Mucosa of gallbladder (tissue), 1 donor: ENCODE measurements at regions not wholly inside any gene's neighbourhood (a gene's known extent, or its start where the extent isn't known, plus 50 kb on each side); places are given as distances from the start of the nearest gene placed in this dataset.

Experiments
- DNase-seq: peaks from one replicate; pipeline ENCODE4 v3.0.0-alpha.2; 2020; ENCODE audit warnings: low spot score
- donor health status: DM: no; HTN: no; CAD: no.

DNA sequence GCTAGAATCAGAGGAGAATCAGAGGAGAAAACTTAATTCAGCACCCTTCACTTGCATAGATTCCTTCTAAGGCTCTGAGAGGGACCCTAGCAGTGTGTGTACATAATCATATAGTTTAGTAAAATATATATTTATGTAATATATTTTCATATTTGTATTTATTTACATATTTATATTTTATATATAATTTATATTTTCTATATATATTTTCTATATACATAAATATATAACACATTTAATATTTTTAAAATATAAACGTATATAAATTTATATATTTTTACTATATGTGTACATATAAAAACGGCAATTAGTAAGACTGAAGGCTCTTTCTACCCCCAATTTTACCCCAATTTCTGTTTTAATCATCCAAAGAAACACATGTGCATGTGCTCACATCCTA lies 80.3 kb downstream of the NXPE2 start:
- no peak for DNase-seq

DNA sequence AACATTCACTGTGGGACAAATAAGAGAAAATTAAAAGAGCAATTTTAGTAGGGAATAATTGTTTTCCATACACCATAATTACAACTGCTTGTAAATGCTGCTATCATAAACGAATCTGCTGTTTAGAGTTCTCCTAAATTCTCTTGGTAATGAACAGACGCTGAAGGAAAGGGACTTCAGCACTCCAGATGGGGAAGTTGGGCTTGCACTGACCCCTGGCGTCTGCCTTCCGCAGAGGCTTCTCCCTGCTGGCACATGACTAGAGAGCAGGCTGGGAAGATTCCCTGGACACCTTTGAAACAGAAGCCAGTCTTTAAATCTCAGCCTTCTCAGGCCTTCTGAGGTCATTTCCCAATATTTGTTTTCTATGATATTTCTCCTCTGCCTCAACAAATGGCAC lies 84.1 kb downstream of the NXPE2 start:
- peak; percentile 47 for DNase-seq

DNA sequence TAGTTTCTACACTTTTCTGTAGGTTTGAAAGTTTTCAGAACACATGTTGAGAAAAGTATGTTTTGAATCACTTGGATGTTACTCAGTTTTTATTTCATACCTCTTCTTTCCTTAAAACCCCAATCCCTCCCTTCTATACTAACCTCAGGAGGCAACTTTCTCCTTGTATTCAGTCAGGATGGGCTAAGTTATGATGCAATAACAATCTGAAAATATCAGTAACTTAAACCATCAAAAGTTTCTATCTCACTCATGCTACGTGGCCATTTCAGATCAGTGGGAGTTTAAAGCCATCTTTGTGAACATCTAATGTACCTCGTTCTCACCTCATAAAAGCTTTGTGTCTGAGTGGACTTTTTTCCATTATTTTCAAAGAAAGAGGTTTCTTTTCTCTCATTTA lies 86.2 kb downstream of the NXPE2 start:
- no peak for DNase-seq

DNA sequence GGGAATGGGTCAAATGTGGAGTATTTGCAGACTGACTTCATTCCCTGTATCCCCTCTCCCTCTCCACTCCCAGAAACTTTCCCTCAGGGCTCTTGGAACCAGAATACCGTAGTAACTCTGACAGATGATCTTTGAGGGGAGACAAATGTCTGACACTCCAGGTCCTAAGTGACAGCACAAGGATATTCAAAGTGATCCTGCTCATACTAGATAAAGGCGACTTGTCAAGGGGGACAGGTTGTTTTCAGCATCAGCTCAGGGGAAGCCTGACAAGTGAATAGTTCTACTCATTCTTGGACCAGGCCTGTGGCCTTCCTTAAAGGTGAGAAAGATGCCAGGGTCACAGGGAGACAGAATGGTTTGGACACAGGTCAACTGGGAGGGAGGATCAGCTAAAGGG lies 92.8 kb downstream of the NXPE2 start:
- DNase-seq = no peak

DNA sequence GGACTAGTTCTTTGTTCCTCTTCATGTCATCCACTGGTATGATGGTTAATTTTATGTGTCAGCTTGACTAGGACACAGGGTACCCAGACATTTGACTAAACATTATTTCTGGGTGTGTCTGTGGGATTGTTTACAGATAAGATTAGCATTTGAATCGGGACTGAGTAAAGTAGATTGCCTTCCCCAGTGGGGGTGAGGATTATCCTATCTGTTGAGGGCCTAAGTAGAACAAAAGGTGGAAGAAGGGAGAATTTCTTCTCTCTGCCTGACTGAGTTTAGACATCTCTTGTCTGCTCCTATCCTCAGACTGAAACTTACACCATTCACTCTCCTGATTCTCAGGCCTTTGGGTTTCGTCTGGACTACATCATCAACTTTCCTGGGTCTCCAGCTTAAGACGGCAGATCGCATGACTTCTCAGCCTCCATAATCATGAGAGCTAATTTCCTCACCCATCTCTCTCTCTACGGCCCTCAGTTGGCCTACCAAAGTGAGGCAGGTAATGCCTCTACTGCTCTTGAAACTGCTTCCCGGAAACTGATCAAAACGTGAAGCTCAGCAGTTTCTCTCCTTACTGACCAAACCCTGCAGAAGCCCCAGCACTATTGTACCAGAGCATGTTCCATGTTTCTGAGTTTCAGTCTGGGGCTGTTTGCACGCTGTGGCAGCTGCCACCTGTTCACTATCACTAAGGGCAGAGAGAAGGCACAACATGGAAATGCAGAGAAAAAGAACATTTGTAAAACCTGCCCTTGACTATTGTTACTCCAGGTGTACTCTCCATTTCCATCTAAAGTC lies 95.4 kb downstream of the NXPE2 start:
- DNase-seq = no peak

DNA sequence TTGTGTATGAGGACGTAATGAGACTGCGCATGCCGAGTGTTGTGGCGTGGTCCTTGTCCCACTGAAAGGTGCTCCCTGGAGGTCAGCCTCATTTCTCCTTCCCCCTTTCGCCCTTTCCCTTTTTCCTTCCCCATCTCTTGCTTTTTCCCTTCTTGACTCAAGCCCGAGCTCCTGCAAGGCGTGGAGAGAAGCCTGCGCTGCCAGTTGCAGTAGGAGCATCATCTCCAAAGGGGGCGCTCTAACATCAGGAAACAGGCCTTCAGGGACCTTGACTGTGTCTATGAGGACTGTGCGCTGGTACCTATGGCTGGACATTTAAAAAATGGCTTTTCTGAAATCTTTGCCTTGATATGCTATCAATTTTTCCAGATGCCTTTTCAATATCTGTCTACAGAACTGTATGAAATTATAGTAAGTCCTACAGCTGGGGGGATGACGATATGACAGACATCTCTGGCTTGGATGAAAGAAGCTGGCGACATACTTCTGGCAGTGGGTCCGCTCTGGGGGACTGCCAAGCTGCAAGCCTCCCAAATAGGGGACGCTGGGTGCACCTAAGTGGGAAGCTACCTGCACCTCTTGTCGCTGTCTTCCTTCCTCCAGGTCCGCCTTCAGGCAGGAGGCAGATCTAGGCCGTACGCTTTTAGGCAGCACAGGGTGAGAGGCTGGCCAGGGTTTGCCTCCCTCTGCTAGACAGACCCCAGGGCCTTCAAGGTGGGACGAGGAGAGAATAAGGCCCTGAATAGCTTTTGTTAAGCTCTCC lies 96.5 kb downstream of the NXPE2 start:
- no peak for DNase-seq

DNA sequence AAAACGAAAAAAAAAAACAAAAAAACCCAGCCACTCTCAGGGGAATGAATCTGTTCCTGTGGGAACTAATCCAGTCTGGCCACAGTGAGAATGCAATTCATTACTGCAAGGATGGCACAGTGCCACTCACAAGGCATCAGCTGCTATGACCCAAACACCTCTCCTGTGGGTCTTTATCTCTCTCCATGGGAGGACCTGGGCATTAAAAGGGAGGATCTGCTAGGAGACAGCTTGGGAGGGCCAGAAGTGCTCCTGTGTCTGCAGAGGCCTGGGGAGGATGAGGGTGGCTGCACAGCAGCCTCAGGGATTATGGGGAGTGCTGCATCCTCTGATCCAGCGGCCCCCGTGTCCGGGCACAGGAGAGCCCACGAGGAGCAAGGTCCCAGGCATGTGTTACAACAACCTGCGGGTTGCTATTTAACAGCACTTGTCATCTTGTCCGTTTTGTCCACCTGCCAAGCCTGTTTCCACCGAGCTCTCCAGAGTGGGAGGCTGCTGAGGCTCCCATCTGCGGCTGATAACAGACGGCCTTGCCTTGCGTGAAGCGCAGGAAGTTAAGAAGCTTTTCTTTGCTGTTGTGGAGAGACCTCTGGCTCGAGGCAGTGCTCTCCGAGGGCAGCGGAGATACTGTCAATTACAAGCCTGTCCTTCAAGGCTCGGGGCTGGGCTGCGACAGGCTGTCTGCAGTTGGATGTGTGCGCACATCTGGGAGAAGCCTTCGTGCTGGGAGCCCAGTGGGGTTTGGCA lies 97.7 kb downstream of the NXPE2 start:
- DNase-seq = no peak

DNA sequence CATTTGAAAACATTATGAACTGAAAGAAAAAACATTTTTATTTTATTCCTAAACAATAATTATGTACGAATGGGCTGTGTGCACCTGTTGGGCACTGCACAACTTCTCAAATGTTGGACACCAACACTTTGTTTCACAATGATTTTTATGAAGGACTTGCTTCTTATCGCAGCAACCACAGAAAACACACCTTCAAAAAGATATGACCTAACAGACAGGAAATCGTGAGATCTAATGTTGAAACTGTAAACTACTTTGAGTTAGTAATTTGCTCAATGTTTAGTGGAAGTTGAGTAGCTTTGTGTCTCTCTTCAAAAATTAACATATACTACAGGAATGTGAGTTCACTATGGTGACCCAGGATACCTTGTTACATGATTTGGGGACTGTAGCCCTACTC lies 98.6 kb downstream of the NXPE2 start:
- no peak for DNase-seq

DNA sequence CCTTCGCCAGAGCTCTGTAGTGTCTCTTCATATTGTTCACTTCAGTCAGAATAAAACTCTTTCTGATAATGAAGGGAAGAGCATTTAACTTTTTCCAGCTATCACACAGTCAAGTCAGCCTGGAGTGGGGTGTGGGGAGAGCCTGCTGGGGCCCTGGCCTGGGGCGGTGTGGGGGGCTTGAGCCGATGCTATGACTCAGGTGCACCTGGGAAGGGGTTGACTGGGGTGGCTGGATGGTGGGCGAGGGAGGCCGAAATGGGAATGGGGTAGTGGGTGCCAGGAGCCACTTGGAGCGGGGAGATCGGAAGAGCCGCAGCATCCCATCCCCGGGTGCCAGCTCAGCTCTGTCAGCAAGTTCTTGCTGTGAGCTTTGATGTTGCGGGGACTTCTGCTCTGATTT lies 100.9 kb downstream of the NXPE2 start:
- no peak for DNase-seq

DNA sequence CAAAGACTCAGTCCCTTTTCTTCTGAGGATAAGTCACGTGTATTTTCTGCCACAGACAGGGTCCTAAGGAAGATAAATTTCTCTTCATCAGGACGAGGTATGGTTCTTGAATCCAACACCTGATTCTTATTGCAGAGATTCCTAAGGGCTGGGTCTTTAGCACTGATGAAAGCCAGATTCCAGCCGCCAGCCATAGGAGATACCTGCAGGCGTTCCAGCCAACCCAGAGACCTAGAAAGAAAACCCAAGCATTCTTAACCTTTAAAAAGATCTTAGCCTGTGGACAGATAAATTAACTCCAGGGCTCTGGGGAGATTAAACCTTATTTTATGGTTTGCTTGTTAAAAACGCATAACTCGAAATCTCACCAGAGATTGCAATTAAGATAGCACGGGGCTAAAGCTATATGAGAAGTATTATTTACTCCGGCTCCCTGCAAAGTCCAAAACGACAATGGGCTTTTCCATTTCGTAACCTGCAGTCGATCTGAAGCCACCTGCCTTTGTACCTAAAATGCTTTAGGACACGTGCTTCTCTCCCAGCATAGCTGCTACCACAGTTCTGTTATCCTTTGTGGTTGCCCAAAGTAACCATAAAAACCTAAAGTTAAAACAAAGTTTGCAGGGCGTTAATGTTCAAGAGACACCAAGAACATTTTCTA lies 104.5 kb downstream of the NXPE2 start:
- no peak for DNase-seq

DNA sequence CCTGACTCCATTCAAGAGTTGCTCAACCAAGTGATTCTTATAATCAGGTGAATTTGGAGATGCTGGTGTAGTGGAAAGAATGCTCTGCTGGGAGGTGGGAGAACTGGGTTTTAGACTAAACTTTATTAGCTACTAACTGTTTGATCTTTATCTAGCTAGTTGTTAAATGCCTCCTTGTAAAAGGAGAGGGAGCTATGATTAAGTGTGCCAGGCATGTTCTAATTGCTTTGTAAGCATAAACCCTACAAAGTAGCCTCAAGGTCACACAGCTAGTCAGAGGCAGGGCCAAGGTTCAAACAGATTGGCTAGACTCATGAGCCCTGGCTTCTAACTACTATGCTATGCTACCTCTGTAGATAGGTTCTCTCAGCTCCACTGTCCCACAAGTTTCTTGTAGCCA lies 105.5 kb downstream of the NXPE2 start:
- no peak for DNase-seq

DNA sequence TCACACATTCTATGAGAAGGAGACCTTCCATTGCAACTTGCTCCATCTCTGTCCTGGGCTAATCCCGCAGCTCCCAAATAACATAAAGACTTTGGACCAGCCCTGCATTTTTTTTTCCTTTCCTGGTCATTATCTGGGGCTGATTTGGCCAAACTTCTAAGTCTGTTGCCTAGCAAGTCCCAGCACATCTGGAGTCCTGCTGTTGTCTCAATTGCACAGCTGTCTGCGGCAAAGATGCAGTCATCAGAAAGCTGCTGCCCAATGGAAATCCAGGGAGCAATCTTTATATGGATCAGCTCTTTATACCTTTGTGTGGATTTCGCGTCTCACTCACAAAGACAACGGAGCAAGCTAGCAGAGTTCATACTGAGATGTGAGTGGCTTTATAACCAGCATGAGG lies 105.9 kb downstream of the NXPE2 start:
- no peak for DNase-seq

DNA sequence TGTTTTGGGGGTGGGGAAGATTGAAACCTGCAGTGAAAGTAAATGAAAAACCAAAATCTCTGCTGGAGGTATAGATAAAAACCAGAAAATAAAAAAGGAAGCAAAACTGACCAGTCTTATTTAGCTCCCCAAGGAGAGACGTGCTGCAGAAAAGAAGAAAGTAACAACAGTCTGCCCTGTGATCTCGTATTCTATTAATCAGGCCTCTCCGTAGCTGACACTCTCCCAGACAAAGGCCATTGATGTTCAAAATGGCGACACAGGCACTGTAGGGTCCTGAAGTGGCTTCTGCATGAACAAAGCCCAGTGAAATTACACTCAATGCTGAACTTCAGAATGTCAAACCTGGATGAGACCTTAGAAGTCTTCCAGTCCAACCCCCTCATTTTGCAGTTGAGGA lies 106.6 kb downstream of the NXPE2 start:
- DNase-seq = no peak

DNA sequence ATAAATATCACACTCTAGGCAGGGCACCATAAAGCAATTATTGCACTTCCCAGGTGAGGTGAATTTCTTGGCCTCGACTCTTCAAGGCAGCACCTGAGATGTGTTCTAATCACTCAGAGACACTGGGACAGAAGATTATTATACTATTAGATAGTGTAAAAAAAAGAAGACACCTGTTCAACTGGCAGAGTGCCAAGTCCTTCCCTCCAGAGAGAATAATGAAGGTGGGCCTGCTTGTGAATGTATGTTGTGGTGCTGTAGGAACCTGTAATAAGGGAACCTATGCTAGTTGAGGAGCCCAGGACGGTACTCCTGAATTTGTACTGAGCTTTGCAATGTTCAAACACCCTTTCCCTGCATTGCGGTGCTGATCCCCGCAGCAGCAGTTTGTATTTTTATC lies 107.5 kb downstream of the NXPE2 start:
- DNase-seq = no peak

DNA sequence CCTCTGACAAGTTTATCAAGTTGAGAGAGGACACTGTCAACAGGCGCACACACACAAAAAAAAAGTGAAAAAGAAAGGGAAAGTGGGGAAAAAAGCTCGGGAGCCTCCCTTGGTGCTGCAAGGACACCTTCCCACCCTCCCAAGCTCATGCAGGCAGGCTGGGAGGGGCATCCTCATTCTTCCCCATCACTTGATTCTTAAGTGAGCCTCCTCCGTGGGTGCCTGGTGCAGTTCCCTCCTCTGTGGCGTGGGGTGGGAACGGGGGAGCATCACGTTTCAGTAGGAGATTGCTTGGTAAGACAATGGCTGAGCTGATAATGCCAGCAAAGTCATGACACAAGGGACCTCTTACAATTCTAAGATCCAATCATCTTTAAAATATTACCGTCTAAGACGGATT lies 108.8 kb downstream of the NXPE2 start:
- DNase-seq = no peak

DNA sequence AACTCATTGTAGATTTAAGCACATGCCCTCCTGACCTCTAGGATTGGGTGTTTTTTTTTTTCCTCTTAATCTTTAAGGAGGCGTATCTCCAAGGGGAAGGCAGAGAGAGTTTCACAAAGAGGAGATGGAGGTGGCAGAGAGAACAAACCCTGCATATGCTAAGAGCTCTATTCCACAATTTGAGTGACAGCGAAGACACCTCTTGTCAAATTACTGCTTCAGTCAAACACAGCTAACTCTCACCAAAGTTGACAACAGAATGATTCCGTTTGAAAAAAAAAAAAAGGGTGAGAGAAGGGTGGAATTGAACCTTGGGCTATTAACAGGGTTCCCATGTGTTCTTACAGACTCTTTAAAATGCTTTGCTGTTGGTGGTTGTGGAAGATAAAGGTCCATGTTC lies 112.6 kb downstream of the NXPE2 start:
- DNase-seq = no peak

DNA sequence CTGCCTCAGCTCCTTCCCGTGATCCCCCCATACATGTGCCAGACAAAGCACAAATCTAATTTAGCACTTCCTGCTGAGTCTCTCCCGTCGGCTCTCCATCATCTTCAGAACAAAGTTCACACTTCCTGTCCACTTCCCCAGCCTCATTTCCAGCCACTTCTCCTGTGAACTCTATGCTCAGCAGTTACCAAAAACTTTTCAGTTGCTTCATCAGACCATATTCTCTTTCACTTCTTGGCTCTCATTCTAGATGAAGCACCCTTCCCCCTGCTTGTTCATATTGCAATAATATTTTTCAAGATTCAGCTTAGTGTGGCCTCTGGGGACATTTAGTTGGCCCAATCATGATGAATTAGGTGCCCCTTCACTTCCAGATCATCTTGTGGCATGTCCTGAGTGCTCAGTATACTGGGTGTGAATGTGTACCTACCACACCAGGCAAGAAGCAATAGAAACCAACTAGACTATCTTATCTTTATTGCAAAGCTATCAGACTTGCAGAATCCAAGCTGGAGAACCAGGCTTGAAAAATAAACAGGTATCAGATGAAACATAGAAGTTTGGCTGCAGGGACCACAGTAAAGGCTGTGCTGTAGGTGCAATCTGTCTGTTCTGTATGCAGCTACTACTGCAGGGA lies 115.8 kb downstream of the NXPE2 start:
- no peak for DNase-seq

DNA sequence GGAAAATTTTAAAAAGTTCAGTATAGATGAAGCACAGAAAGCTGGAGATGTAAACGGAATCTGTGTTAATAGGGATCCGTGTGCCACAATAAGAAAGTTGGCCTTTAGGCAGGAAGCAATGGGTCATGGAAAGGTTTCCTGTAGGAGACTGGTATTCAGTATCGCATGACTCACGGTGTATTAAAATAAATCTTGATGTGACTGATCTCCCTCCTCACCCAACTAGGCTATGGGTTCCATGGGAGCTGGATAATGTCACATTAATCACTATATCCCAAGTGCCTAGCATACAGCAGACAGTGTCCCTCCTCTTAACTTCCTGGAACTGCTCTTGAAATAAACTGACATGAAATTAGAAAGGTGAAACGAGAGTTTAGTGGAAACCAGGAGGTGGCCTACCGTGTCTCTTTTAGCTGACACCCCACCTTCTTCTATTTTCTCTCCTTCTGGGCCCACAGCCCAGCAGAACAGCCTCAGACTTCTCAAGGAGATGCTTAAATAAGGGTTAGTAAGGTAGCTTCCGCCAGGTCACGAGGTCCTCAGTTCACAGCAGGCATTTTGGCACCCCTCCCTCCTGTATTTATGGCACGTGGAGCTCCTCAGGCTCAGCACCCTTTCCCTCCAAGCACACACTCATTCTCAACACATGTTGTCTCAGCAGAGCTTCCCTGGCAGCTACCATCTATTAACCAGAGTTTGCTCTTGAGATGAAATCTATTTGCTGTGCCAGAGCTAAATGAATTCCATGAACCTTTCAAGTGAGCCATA lies 118.8 kb downstream of the NXPE2 start:
- DNase-seq = no peak

DNA sequence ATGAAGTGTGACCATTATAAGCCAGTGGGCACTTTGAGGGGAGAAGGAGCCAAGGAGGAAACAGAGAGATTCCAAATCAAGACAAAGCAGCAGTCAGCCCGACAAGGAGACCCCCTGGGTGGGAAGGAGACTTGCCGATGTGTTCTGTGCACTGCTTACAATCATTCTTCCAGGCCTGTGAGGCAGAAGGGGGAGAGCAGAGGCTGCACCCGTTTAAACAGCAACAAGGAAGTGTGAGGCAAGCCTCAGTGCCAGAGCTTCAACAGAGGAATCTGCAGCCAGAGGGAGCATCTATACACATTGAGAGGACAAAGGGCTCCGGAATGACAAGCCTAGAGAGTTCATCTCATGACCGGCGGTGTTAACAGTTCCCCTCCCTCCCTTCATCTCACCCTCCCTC lies 121.1 kb downstream of the NXPE2 start:
- no peak for DNase-seq

DNA sequence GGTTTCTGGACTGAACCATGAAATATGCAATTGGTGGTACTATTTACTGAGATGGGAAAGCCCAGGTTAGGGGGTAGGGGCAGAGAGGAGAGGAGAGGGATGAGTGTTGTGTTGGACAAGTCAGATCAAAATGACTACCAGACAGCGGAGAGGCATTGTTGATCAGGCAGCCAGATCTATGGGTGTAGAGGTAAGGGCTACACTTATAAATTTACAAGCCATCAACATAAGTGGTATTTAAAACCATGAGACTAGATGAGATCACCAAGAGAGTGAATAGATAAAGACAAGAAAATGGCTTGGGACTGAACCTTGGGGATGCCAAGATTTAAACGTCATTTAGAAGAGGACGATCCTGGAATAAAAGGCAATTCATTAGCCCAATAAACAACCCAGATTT lies 123.4 kb downstream of the NXPE2 start:
- DNase-seq = no peak

DNA sequence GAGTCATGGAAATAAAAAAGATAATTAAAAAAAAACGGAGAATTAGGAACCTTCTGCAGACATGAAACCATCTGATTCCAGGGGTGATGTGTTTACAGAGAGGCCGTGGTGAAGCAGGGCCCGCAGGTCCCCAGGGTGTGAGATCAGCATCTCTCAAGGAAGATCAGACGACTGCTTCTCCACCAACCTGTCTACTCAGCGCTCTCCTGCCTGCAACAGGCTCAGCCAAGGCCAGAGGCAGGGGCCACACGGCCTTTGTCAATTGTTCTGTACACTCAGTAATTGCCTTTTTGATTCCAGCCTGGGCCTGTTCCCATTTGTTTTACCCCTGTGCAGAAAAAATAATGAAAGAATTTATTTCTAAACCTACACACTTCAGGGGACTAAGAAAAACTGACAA lies 124.6 kb downstream of the NXPE2 start:
- no peak for DNase-seq
